K562 (cell line): ENCODE measurements at regions not wholly inside any gene's neighbourhood (a gene's known extent, or its start where the extent isn't known, plus 50 kb on each side); places are given as distances from the start of the nearest gene placed in this dataset.

Experiments used
- ATAC-seq: fragments of 200-7000 bp; cut with Tn5 transposase; 3 replicates; pipeline ENCODE4 v1.9.1; 2020; ENCODE audit warnings: moderate library complexity
- BruUV-seq: library from RNA; stranded (reverse); fragments of 400-500 nt; replicated peaks from 2 replicates; lab custom pipeline; 2021; lab: Mats Ljungman, UMichigan
- CTCF ChIA-PET: fragments of 300-600 bp; formaldehyde crosslinking; extraction: SDS; loops from one replicate; lab custom pipeline; 2021; ENCODE audit warnings: low intra/inter-chr PET ratio; lab: Yijun Ruan, JAX
- POLR2A ChIA-PET: fragments of 300-600, 350-650 bp; sonication (Branson Sonifier 250); formaldehyde crosslinking; extraction: SDS; loops from one replicate; lab custom pipeline; 2021; ENCODE audit warnings: antibody characterized with exemption, inconsistent platforms; lab: Yijun Ruan, JAX
- DNase-seq, 4 experiments: peaks; one replicate each; pipeline versions ENCODE4 v3.0.0 to v3.0.0-alpha.2; 2011 to 2018; ENCODE audit warnings: low spot score in 3 of 4, mixed read lengths in 3 of 4; ENCODE audit errors: extremely low read depth in 1 of 4
- FAIRE-seq: peaks from 2 replicates; lab custom pipeline; 2011; peaks lifted over from hg19 to GRCh38; lab: Jason Lieb, UNC
- H2AFZ ChIP-seq: 2 replicates; pipeline ENCODE4 v1.6.0; 2011; ENCODE audit warnings: low read depth, low read length, control low read depth, inconsistent platforms
- H3K27ac ChIP-seq: fragments of 200-600 bp; 3 replicates; pipeline ENCODE4 v1.8.0; 2011; ENCODE audit warnings: low read depth, mild to moderate bottlenecking, control low read depth, inconsistent platforms, low read length, moderate library complexity, mixed read lengths; ENCODE audit errors: extremely low read depth
- H3K27me3 ChIP-seq, 2 experiments: fragments of 300-600 bp in 1 of 2; 2 replicates in 1 of 2; 3 replicates in 1 of 2; pipeline versions ENCODE4 v1.6.0 to v1.8.0; 2011; ENCODE audit warnings: inconsistent platforms in 2 of 2, low read length in 2 of 2, mild to moderate bottlenecking in 1 of 2, mixed read lengths in 1 of 2, moderate library complexity in 1 of 2; ENCODE audit not compliant: control insufficient read depth in 2 of 2, insufficient read depth in 2 of 2
- H3K36me3 ChIP-seq: fragments of 300-600 bp; 3 replicates; pipeline ENCODE4 v1.8.0; 2011; ENCODE audit warnings: mild to moderate bottlenecking, low read length, inconsistent platforms; ENCODE audit not compliant: control insufficient read depth, insufficient read depth
- H3K4me1 ChIP-seq, 2 experiments: fragments of 200-600 bp in 1 of 2; replicated peaks in 1 of 2; 2 replicates in 1 of 2; 3 replicates in 1 of 2; pipeline versions ENCODE4 v1.5.1 to v1.8.0; 2011; ENCODE audit warnings: inconsistent platforms in 2 of 2, low read length in 2 of 2, mild to moderate bottlenecking in 1 of 2, mixed read lengths in 1 of 2, moderate library complexity in 1 of 2; ENCODE audit not compliant: control insufficient read depth in 2 of 2, insufficient read depth in 2 of 2
- H3K4me2 ChIP-seq: 2 replicates; pipeline ENCODE4 v1.6.1; 2011; ENCODE audit warnings: low read length, control low read depth, inconsistent platforms, mixed read lengths; ENCODE audit not compliant: insufficient read depth
- H3K4me3 ChIP-seq: fragments of 200-600 bp; sonication (generic), shearing (Covaris generic); 2 replicates; pipeline ENCODE4 v1.5.1; 2016; ENCODE audit warnings: control low read depth, inconsistent platforms
- H3K79me2 ChIP-seq: fragments of 200-600 bp; 3 replicates; pipeline ENCODE4 v1.8.0; 2011; ENCODE audit warnings: low read length, inconsistent platforms; ENCODE audit not compliant: control insufficient read depth, insufficient read depth
- H3K9ac ChIP-seq, 2 experiments: 2 replicates each; pipeline versions ENCODE4 v1.6.0 to v1.6.1; 2011; ENCODE audit warnings: low read depth in 2 of 2, low read length in 2 of 2, control low read depth in 1 of 2, inconsistent platforms in 1 of 2, mild to moderate bottlenecking in 1 of 2, mixed read lengths in 1 of 2; ENCODE audit not compliant: insufficient read depth in 1 of 2
- H3K9me1 ChIP-seq: one replicate; pipeline ENCODE4 v1.6.0; 2011; ENCODE audit warnings: inconsistent platforms, mild to moderate bottlenecking, low read length, moderate library complexity; ENCODE audit not compliant: control insufficient read depth, insufficient read depth
- H3K9me3 ChIP-seq: replicated peaks from 2 replicates; pipeline ENCODE4 v1.5.1; 2011; ENCODE audit warnings: low read depth, low read length, inconsistent platforms; ENCODE audit not compliant: control insufficient read depth, insufficient read depth
- H4K20me1 ChIP-seq: replicated peaks from 2 replicates; pipeline ENCODE4 v1.6.1; 2011; ENCODE audit warnings: low read length, inconsistent platforms, mixed read lengths; ENCODE audit not compliant: control insufficient read depth, insufficient read depth
- ILF3 ChIP-seq: fragments of 450-650 bp; IDR thresholded peaks from 2 replicates; pipeline ENCODE4 v1.6.1; 2018; ENCODE audit warnings: antibody characterized with exemption, mild to moderate bottlenecking, moderate library complexity, borderline replicate concordance
- KHSRP ChIP-seq: fragments of 450-650 bp; IDR thresholded peaks from 2 replicates; pipeline ENCODE4 v1.6.1; 2017
- NRF1 ChIP-seq, 2 experiments: fragments of 450-650 bp; IDR thresholded peaks in 1 of 2; conservative IDR thresholded peaks in 1 of 2; 2 replicates each; pipeline ENCODE4 v1.6.1; 2014; ENCODE audit warnings: mild to moderate bottlenecking in 2 of 2
- SRSF9 ChIP-seq: fragments of 200-400 bp; formaldehyde crosslinking; IDR thresholded peaks from 2 replicates; pipeline ENCODE4 v1.6.1; 2017; ENCODE audit warnings: low read depth, low read length, borderline replicate concordance
- XRCC3 ChIP-seq: fragments of 450-650 bp; IDR thresholded peaks from 2 replicates; pipeline ENCODE4 v1.6.1; 2017; ENCODE audit warnings: mild to moderate bottlenecking, moderate library complexity
- ZFP36 ChIP-seq: fragments of 150-350 bp; IDR thresholded peaks from 2 replicates; pipeline ENCODE4 v1.6.1; 2018; ENCODE audit warnings: low read length, low read depth; ENCODE audit not compliant: partially characterized antibody
- ZNF212 ChIP-seq: fragments of 450-650 bp; formaldehyde crosslinking; IDR thresholded peaks from 2 replicates; pipeline ENCODE4 v1.4.0; 2020; ENCODE audit warnings: mild to moderate bottlenecking
- WGBS: fragments of 100-300 bp; shearing (Covaris generic); methylation state at CpG from one replicate; pipeline ENCODE4 v1.1.6; 2016; ENCODE audit warnings: low coverage, mixed read lengths; ENCODE audit not compliant: insufficient coverage; ENCODE audit errors: missing lambda C conversion rate; 5-methylcytosine and 5-hydroxymethylcytosine counted together
- in situ Hi-C: fragments of 300-500 bp; cut with MboI; formaldehyde crosslinking; loops from 4 replicates; pipeline ENCODE4 v1.15.0; 2018; ENCODE audit warnings: inconsistent platforms, mixed read lengths
- intact Hi-C: fragments of 100-400 bp; cut with micrococcal nuclease; formaldehyde crosslinking; loops from 2 replicates; pipeline ENCODE4 v1.14.2; 2022
- TF ChIP-seq, protein P1 (sequence below): fragments of 450-650 bp; IDR thresholded peaks from 2 replicates; pipeline ENCODE4 v1.6.1; 2016; ENCODE audit warnings: antibody characterized with exemption
- TF ChIP-seq, protein P2 (sequence below), 2 experiments: fragments of 450-650 bp; IDR thresholded peaks; 2 replicates each; pipeline ENCODE4 v1.6.1; 2018; ENCODE audit warnings: mild to moderate bottlenecking in 2 of 2, low read depth in 1 of 2; ENCODE audit not compliant: partially characterized antibody in 2 of 2
- TF ChIP-seq, protein P3 (sequence below): sonication (generic); formaldehyde crosslinking; IDR thresholded peaks from 2 replicates; pipeline ENCODE4 v1.8.1; 2023; ENCODE audit warnings: mild to moderate bottlenecking, missing genetic modification reagents
- TF ChIP-seq, protein P4 (sequence below), 2 experiments: fragments of 450-650 bp; IDR thresholded peaks; 2 replicates each; pipeline ENCODE4 v1.6.1; 2016
- TF ChIP-seq, protein P5 (sequence below): IDR thresholded peaks from 2 replicates; pipeline ENCODE4 v1.6.1; 2012; ENCODE audit warnings: low read depth, low read length, improper control_type of control experiment, borderline replicate concordance

DNA sequence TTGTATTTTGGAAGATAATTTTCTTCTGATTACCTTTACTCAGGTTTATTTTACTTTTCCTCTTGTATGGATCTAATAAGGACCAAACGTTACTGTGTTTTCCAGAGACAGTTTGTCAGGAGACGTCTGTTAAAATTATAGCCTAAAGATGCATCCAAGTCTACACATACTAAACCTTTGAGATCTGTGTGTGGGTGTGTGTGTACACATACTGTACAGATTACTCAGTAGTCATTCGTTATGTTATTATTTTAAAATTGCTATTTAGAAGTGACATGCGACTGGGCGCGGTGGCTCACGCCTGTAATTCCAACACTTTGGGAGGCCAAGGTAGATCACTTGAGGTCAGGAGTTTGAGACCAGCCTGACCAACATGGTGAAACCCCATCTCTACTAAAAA lies 51.6 kb upstream of the CNTLN start:
- POLR2A ChIA-PET = no interaction called here
- no peak for ATAC-seq
- BruUV-seq = no TSS peak
- no peaks in the 10 kb centered on the region for H3K36me3 ChIP-seq
- H4K20me1 ChIP-seq = no peaks in the 10 kb centered on the region
- FAIRE-seq = no peak
- no peaks in the 10 kb centered on the region for H3K4me1 ChIP-seq
- no peak overlapping the region for H3K4me2 ChIP-seq
- no peaks in the 10 kb centered on the region for H3K27me3 ChIP-seq
- CTCF ChIA-PET = no interaction called here
- 2% methylated on average over 7 of the region's 7 CpGs for WGBS
- H3K79me2 ChIP-seq = no peaks in the 10 kb centered on the region
- no peaks in the 10 kb centered on the region for H3K9me1 ChIP-seq
- in situ Hi-C loops (no loop called here), intact Hi-C loops (no loop called here)
- no peak for DNase-seq
- no peak overlapping the region for H3K27ac ChIP-seq
- H2AFZ ChIP-seq = no peak overlapping the region
- no peak overlapping the region for H3K9ac ChIP-seq
- H3K9me3 ChIP-seq = no peaks in the 10 kb centered on the region
- H3K4me3 ChIP-seq = no peak overlapping the region
- TF ChIP-seq, protein P1, sequence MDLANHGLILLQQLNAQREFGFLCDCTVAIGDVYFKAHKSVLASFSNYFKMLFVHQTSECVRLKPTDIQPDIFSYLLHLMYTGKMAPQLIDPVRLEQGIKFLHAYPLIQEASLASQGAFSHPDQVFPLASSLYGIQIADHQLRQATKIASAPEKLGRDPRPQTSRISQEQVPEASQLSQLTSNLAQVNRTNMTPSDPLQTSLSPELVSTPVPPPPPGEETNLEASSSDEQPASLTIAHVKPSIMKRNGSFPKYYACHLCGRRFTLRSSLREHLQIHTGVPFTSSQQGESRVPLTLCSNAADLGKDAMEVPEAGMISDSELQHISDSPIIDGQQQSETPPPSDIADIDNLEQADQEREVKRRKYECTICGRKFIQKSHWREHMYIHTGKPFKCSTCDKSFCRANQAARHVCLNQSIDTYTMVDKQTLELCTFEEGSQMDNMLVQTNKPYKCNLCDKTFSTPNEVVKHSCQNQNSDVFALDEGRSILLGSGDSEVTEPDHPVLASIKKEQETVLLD = no peak
- no peak for TF ChIP-seq ZFP36
- TF ChIP-seq ZNF212 (CRISPR knock-in tag) = no peak
- TF ChIP-seq, protein P2, sequence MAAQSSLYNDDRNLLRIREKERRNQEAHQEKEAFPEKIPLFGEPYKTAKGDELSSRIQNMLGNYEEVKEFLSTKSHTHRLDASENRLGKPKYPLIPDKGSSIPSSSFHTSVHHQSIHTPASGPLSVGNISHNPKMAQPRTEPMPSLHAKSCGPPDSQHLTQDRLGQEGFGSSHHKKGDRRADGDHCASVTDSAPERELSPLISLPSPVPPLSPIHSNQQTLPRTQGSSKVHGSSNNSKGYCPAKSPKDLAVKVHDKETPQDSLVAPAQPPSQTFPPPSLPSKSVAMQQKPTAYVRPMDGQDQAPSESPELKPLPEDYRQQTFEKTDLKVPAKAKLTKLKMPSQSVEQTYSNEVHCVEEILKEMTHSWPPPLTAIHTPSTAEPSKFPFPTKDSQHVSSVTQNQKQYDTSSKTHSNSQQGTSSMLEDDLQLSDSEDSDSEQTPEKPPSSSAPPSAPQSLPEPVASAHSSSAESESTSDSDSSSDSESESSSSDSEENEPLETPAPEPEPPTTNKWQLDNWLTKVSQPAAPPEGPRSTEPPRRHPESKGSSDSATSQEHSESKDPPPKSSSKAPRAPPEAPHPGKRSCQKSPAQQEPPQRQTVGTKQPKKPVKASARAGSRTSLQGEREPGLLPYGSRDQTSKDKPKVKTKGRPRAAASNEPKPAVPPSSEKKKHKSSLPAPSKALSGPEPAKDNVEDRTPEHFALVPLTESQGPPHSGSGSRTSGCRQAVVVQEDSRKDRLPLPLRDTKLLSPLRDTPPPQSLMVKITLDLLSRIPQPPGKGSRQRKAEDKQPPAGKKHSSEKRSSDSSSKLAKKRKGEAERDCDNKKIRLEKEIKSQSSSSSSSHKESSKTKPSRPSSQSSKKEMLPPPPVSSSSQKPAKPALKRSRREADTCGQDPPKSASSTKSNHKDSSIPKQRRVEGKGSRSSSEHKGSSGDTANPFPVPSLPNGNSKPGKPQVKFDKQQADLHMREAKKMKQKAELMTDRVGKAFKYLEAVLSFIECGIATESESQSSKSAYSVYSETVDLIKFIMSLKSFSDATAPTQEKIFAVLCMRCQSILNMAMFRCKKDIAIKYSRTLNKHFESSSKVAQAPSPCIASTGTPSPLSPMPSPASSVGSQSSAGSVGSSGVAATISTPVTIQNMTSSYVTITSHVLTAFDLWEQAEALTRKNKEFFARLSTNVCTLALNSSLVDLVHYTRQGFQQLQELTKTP (IDR thresholded peaks at IDR 0.05; ENCODE audit: low read depth in 1 of 2, partially characterized antibody in 2 of 2) = no peak
- TF ChIP-seq SRSF9 = no peak
- TF ChIP-seq XRCC3 = no peak
- no peak for TF ChIP-seq KHSRP
- TF ChIP-seq ILF3 = no peak
- TF ChIP-seq, protein P3, sequence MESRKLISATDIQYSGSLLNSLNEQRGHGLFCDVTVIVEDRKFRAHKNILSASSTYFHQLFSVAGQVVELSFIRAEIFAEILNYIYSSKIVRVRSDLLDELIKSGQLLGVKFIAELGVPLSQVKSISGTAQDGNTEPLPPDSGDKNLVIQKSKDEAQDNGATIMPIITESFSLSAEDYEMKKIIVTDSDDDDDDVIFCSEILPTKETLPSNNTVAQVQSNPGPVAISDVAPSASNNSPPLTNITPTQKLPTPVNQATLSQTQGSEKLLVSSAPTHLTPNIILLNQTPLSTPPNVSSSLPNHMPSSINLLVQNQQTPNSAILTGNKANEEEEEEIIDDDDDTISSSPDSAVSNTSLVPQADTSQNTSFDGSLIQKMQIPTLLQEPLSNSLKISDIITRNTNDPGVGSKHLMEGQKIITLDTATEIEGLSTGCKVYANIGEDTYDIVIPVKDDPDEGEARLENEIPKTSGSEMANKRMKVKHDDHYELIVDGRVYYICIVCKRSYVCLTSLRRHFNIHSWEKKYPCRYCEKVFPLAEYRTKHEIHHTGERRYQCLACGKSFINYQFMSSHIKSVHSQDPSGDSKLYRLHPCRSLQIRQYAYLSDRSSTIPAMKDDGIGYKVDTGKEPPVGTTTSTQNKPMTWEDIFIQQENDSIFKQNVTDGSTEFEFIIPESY (CRISPR knock-in tag) = no peak
- no peak for TF ChIP-seq NRF1 (conservative IDR thresholded peaks at IDR 0.05 in 1 of 2, IDR thresholded peaks at IDR 0.05 in 1 of 2)
- TF ChIP-seq, protein P4, sequence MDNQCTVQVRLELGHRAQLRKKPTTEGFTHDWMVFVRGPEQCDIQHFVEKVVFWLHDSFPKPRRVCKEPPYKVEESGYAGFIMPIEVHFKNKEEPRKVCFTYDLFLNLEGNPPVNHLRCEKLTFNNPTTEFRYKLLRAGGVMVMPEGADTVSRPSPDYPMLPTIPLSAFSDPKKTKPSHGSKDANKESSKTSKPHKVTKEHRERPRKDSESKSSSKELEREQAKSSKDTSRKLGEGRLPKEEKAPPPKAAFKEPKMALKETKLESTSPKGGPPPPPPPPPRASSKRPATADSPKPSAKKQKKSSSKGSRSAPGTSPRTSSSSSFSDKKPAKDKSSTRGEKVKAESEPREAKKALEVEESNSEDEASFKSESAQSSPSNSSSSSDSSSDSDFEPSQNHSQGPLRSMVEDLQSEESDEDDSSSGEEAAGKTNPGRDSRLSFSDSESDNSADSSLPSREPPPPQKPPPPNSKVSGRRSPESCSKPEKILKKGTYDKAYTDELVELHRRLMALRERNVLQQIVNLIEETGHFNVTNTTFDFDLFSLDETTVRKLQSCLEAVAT (IDR thresholded peaks at IDR 0.05) = no peak
- TF ChIP-seq, protein P5, sequence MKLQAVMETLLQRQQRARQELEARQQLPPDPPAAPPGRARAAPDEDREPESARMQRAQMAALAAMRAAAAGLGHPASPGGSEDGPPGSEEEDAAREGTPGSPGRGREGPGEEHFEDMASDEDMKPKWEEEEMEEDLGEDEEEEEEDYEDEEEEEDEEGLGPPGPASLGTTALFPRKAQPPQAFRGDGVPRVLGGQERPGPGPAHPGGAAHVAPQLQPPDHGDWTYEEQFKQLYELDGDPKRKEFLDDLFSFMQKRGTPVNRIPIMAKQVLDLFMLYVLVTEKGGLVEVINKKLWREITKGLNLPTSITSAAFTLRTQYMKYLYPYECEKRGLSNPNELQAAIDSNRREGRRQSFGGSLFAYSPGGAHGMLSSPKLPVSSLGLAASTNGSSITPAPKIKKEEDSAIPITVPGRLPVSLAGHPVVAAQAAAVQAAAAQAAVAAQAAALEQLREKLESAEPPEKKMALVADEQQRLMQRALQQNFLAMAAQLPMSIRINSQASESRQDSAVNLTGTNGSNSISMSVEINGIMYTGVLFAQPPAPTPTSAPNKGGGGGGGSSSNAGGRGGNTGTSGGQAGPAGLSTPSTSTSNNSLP = no peak
